MCF 10A (cell line): ENCODE measurements at regions not wholly inside any gene's neighbourhood (a gene's known extent, or its start where the extent isn't known, plus 50 kb on each side); places are given as distances from the start of the nearest gene placed in this dataset.

Experiments
- BruUV-seq: library from RNA; stranded (reverse); fragments of 400-500 nt; replicated peaks from 2 replicates; lab custom pipeline; 2021; lab: Mats Ljungman, UMichigan
- CTCF ChIA-PET: fragments of 300-600 bp; sonication (Branson Sonifier 250); formaldehyde crosslinking; extraction: SDS; loops from one replicate; lab custom pipeline; 2021; ENCODE audit warnings: antibody characterized with exemption, inconsistent platforms; lab: Yijun Ruan, JAX
- POLR2A ChIA-PET: fragments of 300-600, 350-650 bp; sonication (Branson Sonifier 250); formaldehyde crosslinking; extraction: SDS; loops from one replicate; lab custom pipeline; 2020; ENCODE audit warnings: antibody characterized with exemption, inconsistent platforms; lab: Yijun Ruan, JAX
- DNase-seq: peaks from one replicate; pipeline ENCODE4 v3.0.0-alpha.2; 2018; ENCODE audit not compliant: unreplicated experiment
- H3K27ac Mint-ChIP-seq: one replicate; pipeline ENCODE4 v1.8.0; 2022; ENCODE audit warnings: mild to moderate bottlenecking, low read depth, mixed read lengths; ENCODE audit not compliant: unreplicated experiment
- H3K27me3 Mint-ChIP-seq: one replicate; pipeline ENCODE4 v1.8.0; 2022; ENCODE audit warnings: mixed read lengths; ENCODE audit not compliant: insufficient read depth, unreplicated experiment
- H3K36me3 Mint-ChIP-seq: one replicate; pipeline ENCODE4 v1.8.0; 2022; ENCODE audit warnings: mild to moderate bottlenecking, moderate library complexity, mixed read lengths; ENCODE audit not compliant: insufficient read depth, unreplicated experiment
- H3K4me1 Mint-ChIP-seq: one replicate; pipeline ENCODE4 v1.8.0; 2022; ENCODE audit warnings: mixed read lengths; ENCODE audit not compliant: insufficient read depth, unreplicated experiment
- H3K4me3 Mint-ChIP-seq: one replicate; pipeline ENCODE4 v1.8.0; 2022; ENCODE audit warnings: mild to moderate bottlenecking, moderate library complexity, mixed read lengths; ENCODE audit not compliant: unreplicated experiment
- H3K9me3 Mint-ChIP-seq: one replicate; pipeline ENCODE4 v1.8.0; 2022; ENCODE audit warnings: mixed read lengths; ENCODE audit not compliant: unreplicated experiment
- intact Hi-C: fragments of 100-400 bp; cut with micrococcal nuclease; formaldehyde crosslinking; loops from 2 replicates; pipeline ENCODE4 v1.14.1; 2022
- TF ChIP-seq, protein P1 (sequence below): fragments of 200-600 bp; IDR thresholded peaks from one replicate; pipeline ENCODE4 v1.8.0; 2022; ENCODE audit warnings: antibody characterized with exemption, mild to moderate bottlenecking; ENCODE audit not compliant: unreplicated experiment

DNA sequence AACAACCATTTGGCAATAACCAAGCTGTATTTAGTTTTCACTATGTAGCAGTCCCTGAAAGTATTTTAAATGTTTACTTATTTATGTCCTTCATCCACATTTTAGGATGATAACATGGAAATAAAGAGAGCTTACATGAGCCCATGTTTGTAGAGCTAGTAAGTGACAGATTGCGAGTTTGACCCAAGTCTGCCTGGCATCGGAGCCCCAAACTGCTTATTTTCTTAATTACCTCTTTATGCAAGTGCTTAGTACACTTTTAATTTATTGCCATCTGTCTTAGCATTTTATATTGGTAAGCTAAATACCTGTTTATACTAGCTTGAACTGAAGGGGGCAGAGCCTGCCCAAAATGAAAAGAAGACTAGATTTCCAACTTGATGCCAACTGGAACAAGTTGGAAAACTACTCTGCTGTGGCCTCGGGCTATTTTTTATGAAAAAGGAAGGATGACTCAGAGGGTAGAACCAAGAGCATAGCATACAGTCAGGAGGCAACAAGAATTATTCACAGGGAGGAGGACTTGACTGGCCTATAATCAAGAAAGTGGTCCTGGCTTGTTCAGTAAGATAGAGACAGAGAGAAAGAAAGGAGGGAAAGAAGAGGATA lies 150.2 kb downstream of the NDFIP2 start:
- peak overlapping the region; percentile 23 for H3K27ac Mint-ChIP-seq
- ChIA-PET CTCF (interaction anchor here (0.5 to 3.0 kb wide), 47 partner anchors 8 to 1387 kb away, joined by 3 to 22 read pairs (median 3); partner anchors contain the start of gene SPRY2), POLR2A (interaction anchor here (0.6 to 3.3 kb wide), 18 partner anchors 10 to 728 kb away, joined by 3 to 25 read pairs (median 4); partner anchors contain the start of genes RBM26 and SPRY2)
- TF ChIP-seq, protein P1, sequence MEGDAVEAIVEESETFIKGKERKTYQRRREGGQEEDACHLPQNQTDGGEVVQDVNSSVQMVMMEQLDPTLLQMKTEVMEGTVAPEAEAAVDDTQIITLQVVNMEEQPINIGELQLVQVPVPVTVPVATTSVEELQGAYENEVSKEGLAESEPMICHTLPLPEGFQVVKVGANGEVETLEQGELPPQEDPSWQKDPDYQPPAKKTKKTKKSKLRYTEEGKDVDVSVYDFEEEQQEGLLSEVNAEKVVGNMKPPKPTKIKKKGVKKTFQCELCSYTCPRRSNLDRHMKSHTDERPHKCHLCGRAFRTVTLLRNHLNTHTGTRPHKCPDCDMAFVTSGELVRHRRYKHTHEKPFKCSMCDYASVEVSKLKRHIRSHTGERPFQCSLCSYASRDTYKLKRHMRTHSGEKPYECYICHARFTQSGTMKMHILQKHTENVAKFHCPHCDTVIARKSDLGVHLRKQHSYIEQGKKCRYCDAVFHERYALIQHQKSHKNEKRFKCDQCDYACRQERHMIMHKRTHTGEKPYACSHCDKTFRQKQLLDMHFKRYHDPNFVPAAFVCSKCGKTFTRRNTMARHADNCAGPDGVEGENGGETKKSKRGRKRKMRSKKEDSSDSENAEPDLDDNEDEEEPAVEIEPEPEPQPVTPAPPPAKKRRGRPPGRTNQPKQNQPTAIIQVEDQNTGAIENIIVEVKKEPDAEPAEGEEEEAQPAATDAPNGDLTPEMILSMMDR = peak; percentile 47
- peak; percentile 98 for DNase-seq
- intact Hi-C loops = loop anchor here (1.0 to 10.0 kb wide), 6 partner anchors 48 to 1386 kb away; partner anchors contain the start of gene SPRY2
- H3K4me3 Mint-ChIP-seq = no peak overlapping the region
- no peaks in the 10 kb centered on the region for H3K36me3 Mint-ChIP-seq
- H3K9me3 Mint-ChIP-seq = no peaks in the 10 kb centered on the region
- peaks cover 19% of the 10 kb centered on the region for H3K4me1 Mint-ChIP-seq
- BruUV-seq = no TSS peak
- H3K27me3 Mint-ChIP-seq = no peaks in the 10 kb centered on the region

DNA sequence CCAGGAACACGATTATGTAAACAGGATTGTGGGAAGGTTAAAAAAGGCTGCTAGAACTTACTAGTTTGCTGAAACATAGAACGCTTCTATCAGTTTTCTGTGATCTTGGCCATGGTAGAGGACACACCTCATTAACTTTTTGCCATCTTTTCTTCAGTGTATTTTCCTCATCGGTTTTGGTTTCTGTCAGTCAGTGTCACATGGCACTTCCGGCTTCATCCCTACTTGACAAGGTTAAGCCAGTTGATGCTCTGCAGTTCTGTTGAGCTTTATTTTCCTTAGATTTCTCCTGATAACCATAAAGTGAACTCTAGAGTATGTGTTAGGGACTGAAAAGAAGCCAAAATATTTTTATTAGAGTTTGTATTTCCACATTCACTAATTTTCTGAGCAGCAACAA lies 147.5 kb downstream of the NDFIP2 start:
- Mint-ChIP-seq H3K36me3 (no peaks in the 10 kb centered on the region), H3K4me1 (peaks cover 34% of the 10 kb centered on the region), H3K27me3 (no peaks in the 10 kb centered on the region), H3K9me3 (no peaks in the 10 kb centered on the region), H3K27ac (no peak overlapping the region), H3K4me3 (no peak overlapping the region)
- TF ChIP-seq, protein P1 = no peak
- intact Hi-C loops = loop anchor here (10.0 kb wide), 1 partner anchor 64 kb away; no protein-coding TSS in a partner anchor
- POLR2A ChIA-PET = interaction anchor here (0.7 to 1.1 kb wide), 3 partner anchors 21 to 38 kb away, joined by 3 read pairs; no protein-coding TSS in a partner anchor
- CTCF ChIA-PET = interaction anchor here (0.6 to 1.3 kb wide), 5 partner anchors 67 to 1802 kb away, joined by 3 to 7 read pairs (median 3); no protein-coding TSS in a partner anchor
- BruUV-seq = no TSS peak
- no peak for DNase-seq

DNA sequence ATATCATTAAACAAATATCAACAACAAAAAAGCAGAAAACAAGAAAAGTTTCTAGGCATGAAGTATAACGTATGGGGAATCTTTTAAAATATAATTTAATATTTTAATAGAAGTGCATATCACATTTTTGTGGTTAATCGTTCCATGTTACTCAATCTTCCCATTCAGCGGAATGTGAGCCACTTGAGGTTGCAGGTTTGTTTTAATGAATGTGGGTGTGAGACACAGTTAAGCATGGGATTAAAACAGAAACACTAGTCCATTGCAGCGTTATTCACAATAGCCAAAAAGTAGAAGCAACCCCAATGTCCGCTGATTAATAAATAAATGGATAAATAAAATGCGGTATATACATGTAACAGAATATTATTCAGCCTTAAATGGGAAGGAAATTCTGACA lies 146.0 kb downstream of the NDFIP2 start:
- no peak overlapping the region for H3K27ac Mint-ChIP-seq
- ChIA-PET POLR2A (no interaction called here), CTCF (interaction anchor here (0.8 to 1.2 kb wide), 3 partner anchors 11 to 716 kb away, joined by 4 read pairs; no protein-coding TSS in a partner anchor)
- no peaks in the 10 kb centered on the region for H3K9me3 Mint-ChIP-seq
- peak; percentile 70 for DNase-seq
- peaks cover 41% of the 10 kb centered on the region for H3K4me1 Mint-ChIP-seq
- no peaks in the 10 kb centered on the region for H3K36me3 Mint-ChIP-seq
- H3K27me3 Mint-ChIP-seq = no peaks in the 10 kb centered on the region
- no peak overlapping the region for H3K4me3 Mint-ChIP-seq
- BruUV-seq = no TSS peak
- intact Hi-C loops = loop anchor here (10.0 kb wide), 1 partner anchor 62 kb away; no protein-coding TSS in a partner anchor
- TF ChIP-seq, protein P1 = no peak

DNA sequence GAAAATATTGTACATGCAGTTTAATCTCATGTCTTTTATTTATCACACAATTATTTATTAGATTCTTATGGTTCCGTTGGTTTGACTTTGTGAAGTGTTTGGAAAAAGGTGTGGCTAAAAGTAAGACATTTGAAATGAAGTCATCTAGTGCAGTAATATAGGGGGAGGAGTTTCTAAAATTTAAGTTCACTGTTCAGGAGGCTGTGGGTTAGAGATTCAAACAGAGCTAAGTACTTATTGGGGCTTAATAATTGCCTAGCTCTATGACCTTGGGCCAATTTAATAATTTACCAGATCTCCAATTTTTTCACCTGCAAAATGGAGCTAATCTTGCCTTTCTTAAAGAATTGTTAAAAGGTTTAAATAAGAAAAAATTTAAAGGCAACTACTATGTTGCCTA lies 144.6 kb downstream of the NDFIP2 start:
- no peaks in the 10 kb centered on the region for H3K9me3 Mint-ChIP-seq
- H3K4me3 Mint-ChIP-seq = no peak overlapping the region
- TF ChIP-seq, protein P1 = no peak
- CTCF ChIA-PET = interaction anchor here (0.5 to 0.6 kb wide), 3 partner anchors 53 to 1449 kb away, joined by 3 to 5 read pairs (median 3); no protein-coding TSS in a partner anchor
- no peaks in the 10 kb centered on the region for H3K27me3 Mint-ChIP-seq
- no peaks in the 10 kb centered on the region for H3K36me3 Mint-ChIP-seq
- no peak for DNase-seq
- BruUV-seq = no TSS peak
- peaks cover 39% of the 10 kb centered on the region for H3K4me1 Mint-ChIP-seq
- POLR2A ChIA-PET = interaction anchor here (1.2 to 1.4 kb wide), 2 partner anchors 36 to 219 kb away, joined by 3 to 5 read pairs; partner anchors contain the start of gene RBM26
- H3K27ac Mint-ChIP-seq = no peak overlapping the region
- intact Hi-C loops = loop anchor here (10.0 kb wide), 1 partner anchor 61 kb away; no protein-coding TSS in a partner anchor
